ENCODE measurements at regions not wholly inside any gene's neighbourhood (a gene's known extent, or its start where the extent isn't known, plus 50 kb on each side); places are given as distances from the start of the nearest gene placed in this dataset.

- POLR2A ChIA-PET = no interaction called here
- DNase-seq (ENCODE audit: extremely low spot score) = no peak
- TF ChIP-seq BHLHE40 (IDR thresholded peaks at IDR 0.05; ENCODE audit: borderline replicate concordance) = no peak
- no peak for TF ChIP-seq FOXK2 (IDR thresholded peaks at IDR 0.05)
- TF ChIP-seq L3MBTL2 (conservative IDR thresholded peaks at IDR 0.05) = no peak
- no peak for TF ChIP-seq NFRKB (IDR thresholded peaks at IDR 0.05)
- no peak for TF ChIP-seq PKNOX1 (IDR thresholded peaks at IDR 0.05)
- no peak for TF ChIP-seq SUZ12 (IDR thresholded peaks at IDR 0.05)
- TF ChIP-seq ZNF384 (IDR thresholded peaks at IDR 0.05) = no peak
- TF ChIP-seq ARNT (IDR thresholded peaks at IDR 0.05) = no peak
- no peak for TF ChIP-seq CTBP1 (IDR thresholded peaks at IDR 0.05; ENCODE audit: borderline replicate concordance)
- TF ChIP-seq FOXA1 (IDR thresholded peaks at IDR 0.05) = no peak
- no peak for TF ChIP-seq TARDBP (IDR thresholded peaks at IDR 0.05)
- CTCF ChIA-PET = no interaction called here
Measured at GRCh38 chr3:105274958-105275357, 91.8 kb upstream of the ALCAM start.

DNA sequence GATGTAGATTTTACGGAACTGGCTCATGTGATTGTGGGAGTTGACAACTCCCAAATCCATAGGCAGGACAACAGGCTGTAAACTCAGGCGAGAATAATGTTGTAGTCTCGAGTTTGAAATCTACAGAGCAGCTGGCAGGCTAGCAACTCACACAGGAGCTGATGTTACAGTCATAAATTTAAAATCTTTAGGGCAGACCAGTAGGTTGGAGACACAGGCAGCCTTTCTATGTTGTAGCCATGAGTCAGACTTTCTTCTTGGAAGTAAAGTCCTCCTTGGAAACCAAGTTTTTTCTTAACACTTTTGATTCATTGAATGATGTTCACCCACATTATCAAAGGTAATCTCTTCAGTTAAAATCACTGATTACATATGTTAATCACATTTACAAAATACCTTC is 89.1 kb upstream of the ALCAM start:
- no peak for DNase-seq (ENCODE audit: extremely low spot score)
- TF ChIP-seq LEF1 (IDR thresholded peaks at IDR 0.05; ENCODE audit: borderline replicate concordance) = no peak
- TF ChIP-seq SUZ12 (IDR thresholded peaks at IDR 0.05) = no peak
- no peak for TF ChIP-seq FOXM1 (IDR thresholded peaks at IDR 0.05; ENCODE audit: borderline replicate concordance)
- TF ChIP-seq L3MBTL2 (conservative IDR thresholded peaks at IDR 0.05) = no peak
- no peak for TF ChIP-seq NFRKB (IDR thresholded peaks at IDR 0.05)
- TF ChIP-seq FOXK2 (IDR thresholded peaks at IDR 0.05) = no peak
- TF ChIP-seq ZNF384 (IDR thresholded peaks at IDR 0.05) = no peak
- TF ChIP-seq FOXA1 (IDR thresholded peaks at IDR 0.05) = no peak
- TF ChIP-seq SP1 (IDR thresholded peaks at IDR 0.05) = no peak
- no peak for TF ChIP-seq ELF4 (IDR thresholded peaks at IDR 0.05)
- no peak for TF ChIP-seq PKNOX1 (IDR thresholded peaks at IDR 0.05)
- no peak for TF ChIP-seq HDGF (IDR thresholded peaks at IDR 0.05; ENCODE audit: borderline replicate concordance)
- TF ChIP-seq TARDBP (IDR thresholded peaks at IDR 0.05) = no peak
- TF ChIP-seq ARNT (IDR thresholded peaks at IDR 0.05) = no peak
- ChIA-PET CTCF (no interaction called here), POLR2A (no interaction called here)

DNA sequence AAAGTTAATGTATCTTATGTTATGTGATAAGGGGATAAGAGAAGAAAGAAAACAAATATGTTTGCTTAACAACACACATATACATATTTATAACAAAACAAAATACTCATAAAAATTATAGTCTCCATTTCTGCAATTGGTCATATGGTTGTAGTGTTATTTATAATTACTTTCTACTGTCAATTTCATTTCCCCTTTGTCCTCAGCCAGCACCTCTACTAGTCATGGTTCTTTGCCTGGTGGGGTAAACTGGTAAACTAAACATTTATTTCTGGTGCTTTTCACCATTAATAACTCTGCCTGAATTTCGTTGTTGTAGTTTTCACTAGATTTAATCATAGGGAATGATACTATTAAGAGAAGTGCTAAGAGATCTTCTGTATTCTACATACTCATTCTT is 88.0 kb upstream of the ALCAM start:
- TF ChIP-seq SUZ12 (IDR thresholded peaks at IDR 0.05) (no peak), FOXK2 (IDR thresholded peaks at IDR 0.05) (no peak), LEF1 (IDR thresholded peaks at IDR 0.05; ENCODE audit: borderline replicate concordance) (no peak), ARNT (IDR thresholded peaks at IDR 0.05) (no peak), CTBP1 (IDR thresholded peaks at IDR 0.05; ENCODE audit: borderline replicate concordance) (no peak), BHLHE40 (IDR thresholded peaks at IDR 0.05; ENCODE audit: borderline replicate concordance) (no peak), L3MBTL2 (conservative IDR thresholded peaks at IDR 0.05) (no peak), FOXA1 (IDR thresholded peaks at IDR 0.05) (no peak), HDGF (IDR thresholded peaks at IDR 0.05; ENCODE audit: borderline replicate concordance) (no peak), FOXM1 (IDR thresholded peaks at IDR 0.05; ENCODE audit: borderline replicate concordance) (no peak)
- ChIA-PET CTCF (no interaction called here), POLR2A (no interaction called here)
- DNase-seq (ENCODE audit: extremely low spot score) = no peak

DNA sequence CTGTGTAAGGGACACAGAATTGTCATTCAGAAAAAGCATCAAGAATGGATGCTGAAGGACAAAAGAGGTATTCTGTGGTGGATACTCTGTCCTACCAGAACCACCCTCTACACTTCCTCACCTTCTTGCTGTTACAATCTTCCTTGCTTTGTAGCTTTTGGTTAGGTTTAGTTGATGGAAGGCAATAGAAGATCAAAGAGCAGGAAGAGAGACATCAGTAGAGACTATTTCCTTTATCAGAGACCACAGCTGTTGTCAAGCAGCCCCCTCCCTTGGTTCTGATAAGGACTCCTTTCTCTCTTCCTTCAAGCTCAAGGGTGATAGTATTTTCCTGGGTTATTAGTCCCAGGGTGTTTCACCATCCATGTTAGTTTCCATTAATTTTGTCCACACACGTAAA is 84.7 kb upstream of the ALCAM start:
- no peak for DNase-seq (ENCODE audit: extremely low spot score)
- POLR2A ChIA-PET = no interaction called here
- TF ChIP-seq ZNF384 (IDR thresholded peaks at IDR 0.05) (no peak), NFRKB (IDR thresholded peaks at IDR 0.05) (no peak), SP1 (IDR thresholded peaks at IDR 0.05) (no peak), FOXK2 (IDR thresholded peaks at IDR 0.05) (no peak), FOXM1 (IDR thresholded peaks at IDR 0.05; ENCODE audit: borderline replicate concordance) (no peak), CTBP1 (IDR thresholded peaks at IDR 0.05; ENCODE audit: borderline replicate concordance) (no peak), TARDBP (IDR thresholded peaks at IDR 0.05) (no peak), FOXA1 (IDR thresholded peaks at IDR 0.05) (no peak), HDGF (IDR thresholded peaks at IDR 0.05; ENCODE audit: borderline replicate concordance) (no peak), ARNT (IDR thresholded peaks at IDR 0.05) (no peak), BHLHE40 (IDR thresholded peaks at IDR 0.05; ENCODE audit: borderline replicate concordance) (no peak), PKNOX1 (IDR thresholded peaks at IDR 0.05) (no peak), LEF1 (IDR thresholded peaks at IDR 0.05; ENCODE audit: borderline replicate concordance) (no peak), SUZ12 (IDR thresholded peaks at IDR 0.05) (no peak), L3MBTL2 (conservative IDR thresholded peaks at IDR 0.05) (no peak), ELF4 (IDR thresholded peaks at IDR 0.05) (no peak)
- CTCF ChIA-PET = no interaction called here

GRCh38 chr3:105284876-105285275 is 81.8 kb upstream of the ALCAM start:
- POLR2A ChIA-PET = no interaction called here
- CTCF ChIA-PET = no interaction called here
- TF ChIP-seq NFRKB (IDR thresholded peaks at IDR 0.05) = no peak
- no peak for DNase-seq (ENCODE audit: extremely low spot score)

DNA sequence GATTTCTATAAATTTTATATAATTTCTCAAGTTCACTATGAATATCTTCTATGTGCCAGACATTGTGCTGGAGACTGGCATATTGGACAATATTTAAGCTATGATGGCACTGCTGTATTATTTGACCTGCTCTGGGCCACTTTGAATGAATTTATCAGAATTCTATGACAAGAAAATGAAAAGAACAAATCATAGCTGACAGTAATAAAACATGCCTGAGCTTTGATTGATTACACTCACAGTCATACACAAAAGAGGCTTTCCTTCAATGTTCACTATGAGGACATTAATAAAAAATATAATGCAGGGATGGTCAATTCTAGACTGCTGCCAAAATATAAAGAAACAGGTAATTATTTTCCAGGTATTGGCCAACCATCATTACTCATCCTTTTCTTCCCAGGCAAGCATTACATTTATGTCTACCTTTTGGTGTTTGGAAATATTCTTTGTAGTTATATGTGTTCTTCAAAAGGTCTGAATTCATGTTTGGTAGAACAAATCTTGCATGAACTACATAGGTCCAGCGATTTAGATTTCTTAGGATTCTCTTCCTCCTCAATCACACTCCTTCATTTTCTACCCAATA is 81.0 kb upstream of the ALCAM start:
- CTCF ChIA-PET = no interaction called here
- POLR2A ChIA-PET = no interaction called here
- DNase-seq (ENCODE audit: extremely low spot score) = no peak
- TF ChIP-seq FOXK2 (IDR thresholded peaks at IDR 0.05) (no peak), PKNOX1 (IDR thresholded peaks at IDR 0.05) (no peak), ELF4 (IDR thresholded peaks at IDR 0.05) (no peak), BHLHE40 (IDR thresholded peaks at IDR 0.05; ENCODE audit: borderline replicate concordance) (no peak)

All from HEK293T (cell line).